Keratinocyte (primary cell): ENCODE measurements at regions not wholly inside any gene's neighbourhood (a gene's known extent, or its start where the extent isn't known, plus 50 kb on each side); places are given as distances from the start of the nearest gene placed in this dataset.
A peak's percentile ranks its signal among the peaks of the same experiment; 100 is the strongest.

Source experiments
- DNase-seq: peaks from one replicate; pipeline ENCODE4 v3.0.0-alpha.2; 2011; ENCODE audit warnings: low read depth, missing footprints, low spot score
- FAIRE-seq: peaks from 2 replicates; lab custom pipeline; 2011; peaks lifted over from hg19 to GRCh38; lab: Jason Lieb, UNC
- H2AFZ ChIP-seq: 2 replicates; pipeline ENCODE4 v1.6.0; 2012; ENCODE audit warnings: low read length, control low read depth, inconsistent platforms; ENCODE audit not compliant: control insufficient read depth
- H3K27ac ChIP-seq: 2 replicates; pipeline ENCODE4 v1.5.1; 2011; ENCODE audit warnings: low read length; ENCODE audit not compliant: control insufficient read depth, insufficient read depth
- H3K27me3 ChIP-seq: 3 replicates; pipeline ENCODE4 v1.6.0; 2011; ENCODE audit warnings: low read length; ENCODE audit not compliant: control insufficient read depth, insufficient read depth; ENCODE audit errors: extremely low read depth
- H3K36me3 ChIP-seq, 2 experiments: 2 replicates in 1 of 2; 3 replicates in 1 of 2; pipeline ENCODE4 v1.5.1; 2011; ENCODE audit warnings: low read length in 2 of 2, mild to moderate bottlenecking in 1 of 2; ENCODE audit not compliant: control insufficient read depth in 2 of 2, insufficient read depth in 2 of 2; ENCODE audit errors: extremely low read depth in 1 of 2
- H3K4me1 ChIP-seq: 3 replicates; pipeline ENCODE4 v1.5.1; 2011; ENCODE audit warnings: low read length; ENCODE audit not compliant: control insufficient read depth, insufficient read depth; ENCODE audit errors: extremely low read depth
- H3K4me2 ChIP-seq: 3 replicates; pipeline ENCODE4 v1.6.0; 2011; ENCODE audit warnings: low read depth, low read length; ENCODE audit not compliant: control insufficient read depth, insufficient read depth; ENCODE audit errors: extremely low read depth
- H3K4me3 ChIP-seq, 3 experiments: fragments of 200-600 bp in 1 of 3; sonication (generic) in 1 of 3; 2 replicates in 2 of 3; 3 replicates in 1 of 3; pipeline ENCODE4 v1.5.1; 2011 to 2016; ENCODE audit warnings: low read length in 3 of 3, mild to moderate bottlenecking in 3 of 3, control low read depth in 2 of 3, inconsistent platforms in 1 of 3, low read depth in 1 of 3, mixed read lengths in 1 of 3, mixed run types in 1 of 3, moderate library complexity in 1 of 3; ENCODE audit not compliant: control insufficient read depth in 2 of 3, insufficient read depth in 2 of 3; ENCODE audit errors: extremely low read depth in 1 of 3
- H3K79me2 ChIP-seq: 2 replicates; pipeline ENCODE4 v1.6.0; 2012; ENCODE audit warnings: low read length; ENCODE audit not compliant: control insufficient read depth, insufficient read depth
- H3K9ac ChIP-seq: 3 replicates; pipeline ENCODE4 v1.6.0; 2011; ENCODE audit warnings: low read length; ENCODE audit not compliant: control insufficient read depth, insufficient read depth; ENCODE audit errors: extremely low read depth
- H3K9me1 ChIP-seq: 3 replicates; pipeline ENCODE4 v1.6.0; 2011; ENCODE audit warnings: low read length; ENCODE audit not compliant: control insufficient read depth, insufficient read depth; ENCODE audit errors: extremely low read depth
- H3K9me3 ChIP-seq: 2 replicates; pipeline ENCODE4 v1.5.1; 2012; ENCODE audit warnings: low read depth, low read length; ENCODE audit not compliant: control insufficient read depth
- H4K20me1 ChIP-seq: 3 replicates; pipeline ENCODE4 v1.6.0; 2011; ENCODE audit warnings: low read length; ENCODE audit not compliant: control insufficient read depth, insufficient read depth; ENCODE audit errors: extremely low read depth
- EZH2 ChIP-seq: IDR thresholded peaks from one replicate; pipeline ENCODE4 v1.6.1; 2012; ENCODE audit warnings: inconsistent platforms, mild to moderate bottlenecking, low read length, moderate library complexity
- dilution Hi-C: fragments of 300-500 bp; cut with MboI; formaldehyde crosslinking; loops from one replicate; pipeline ENCODE4 v1.7.0; 2020; ENCODE audit warnings: low sequenced_read_pairs; ENCODE audit not compliant: extremely low pct_ligation_motif_present
- TF ChIP-seq, protein P1 (sequence below), 3 experiments: IDR thresholded peaks in 1 of 3; conservative IDR thresholded peaks in 1 of 3; optimal IDR thresholded peaks in 1 of 3; 2 replicates in 2 of 3; 3 replicates in 1 of 3; pipeline versions ENCODE3 to v1.5.1; 2011; ENCODE audit warnings: low read length in 3 of 3, mild to moderate bottlenecking in 3 of 3, moderate library complexity in 2 of 3, control low read depth in 1 of 3, inconsistent platforms in 1 of 3; ENCODE audit not compliant: insufficient read depth in 2 of 3; ENCODE audit errors: extremely low read depth in 1 of 3

- Histone ChIP-seq H3K79me2 (no peaks in the 10 kb centered on the region), H2AFZ (peak overlapping the region; percentile 9), H3K36me3 (no peaks in the 10 kb centered on the region), H3K4me2 (no peak overlapping the region), H3K27ac (no peak overlapping the region), H3K9me3 (no peaks in the 10 kb centered on the region), H3K4me3 (no peak overlapping the region), H3K9ac (no peak overlapping the region), H3K9me1 (no peaks in the 10 kb centered on the region), H3K27me3 (no peaks in the 10 kb centered on the region), H3K4me1 (no peaks in the 10 kb centered on the region), H4K20me1 (no peaks in the 10 kb centered on the region)
- FAIRE-seq (no peak), DNase-seq (no peak)
- dilution Hi-C loops: no loop called here
- no peak for TF ChIP-seq EZH2
- TF ChIP-seq, protein P1, sequence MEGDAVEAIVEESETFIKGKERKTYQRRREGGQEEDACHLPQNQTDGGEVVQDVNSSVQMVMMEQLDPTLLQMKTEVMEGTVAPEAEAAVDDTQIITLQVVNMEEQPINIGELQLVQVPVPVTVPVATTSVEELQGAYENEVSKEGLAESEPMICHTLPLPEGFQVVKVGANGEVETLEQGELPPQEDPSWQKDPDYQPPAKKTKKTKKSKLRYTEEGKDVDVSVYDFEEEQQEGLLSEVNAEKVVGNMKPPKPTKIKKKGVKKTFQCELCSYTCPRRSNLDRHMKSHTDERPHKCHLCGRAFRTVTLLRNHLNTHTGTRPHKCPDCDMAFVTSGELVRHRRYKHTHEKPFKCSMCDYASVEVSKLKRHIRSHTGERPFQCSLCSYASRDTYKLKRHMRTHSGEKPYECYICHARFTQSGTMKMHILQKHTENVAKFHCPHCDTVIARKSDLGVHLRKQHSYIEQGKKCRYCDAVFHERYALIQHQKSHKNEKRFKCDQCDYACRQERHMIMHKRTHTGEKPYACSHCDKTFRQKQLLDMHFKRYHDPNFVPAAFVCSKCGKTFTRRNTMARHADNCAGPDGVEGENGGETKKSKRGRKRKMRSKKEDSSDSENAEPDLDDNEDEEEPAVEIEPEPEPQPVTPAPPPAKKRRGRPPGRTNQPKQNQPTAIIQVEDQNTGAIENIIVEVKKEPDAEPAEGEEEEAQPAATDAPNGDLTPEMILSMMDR (optimal IDR thresholded peaks at IDR 0.05 in 1 of 3, IDR thresholded peaks at IDR 0.05 in 1 of 3, conservative IDR thresholded peaks at IDR 0.05 in 1 of 3; ENCODE audit: extremely low read depth in 1 of 3, insufficient read depth in 2 of 3, low read length in 3 of 3): no peak
These were observed 535.1 kb downstream of the INHBA start for GRCh38 chr7:41167836-41168235.

- Histone ChIP-seq H3K27ac (no peak overlapping the region), H3K79me2 (no peaks in the 10 kb centered on the region), H3K36me3 (no peaks in the 10 kb centered on the region), H4K20me1 (no peaks in the 10 kb centered on the region), H3K4me2 (no peak overlapping the region), H3K4me1 (no peaks in the 10 kb centered on the region), H3K9me1 (no peaks in the 10 kb centered on the region), H3K4me3 (no peak overlapping the region), H3K27me3 (no peaks in the 10 kb centered on the region), H2AFZ (no peak overlapping the region), H3K9me3 (peaks cover 2% of the 10 kb centered on the region), H3K9ac (no peak overlapping the region)
- DNase-seq (no peak), FAIRE-seq (no peak)
- TF ChIP-seq, protein P1 (optimal IDR thresholded peaks at IDR 0.05 in 1 of 3, IDR thresholded peaks at IDR 0.05 in 1 of 3, conservative IDR thresholded peaks at IDR 0.05 in 1 of 3; ENCODE audit: extremely low read depth in 1 of 3, insufficient read depth in 2 of 3, low read length in 3 of 3): no peak
- TF ChIP-seq EZH2: no peak
- dilution Hi-C loops: no loop called here
These were observed 538.5 kb downstream of the INHBA start for GRCh38 chr7:41164440-41164839.
